ENCODE measurements at regions not wholly inside any gene's neighbourhood (a gene's known extent, or its start where the extent isn't known, plus 50 kb on each side); places are given as distances from the start of the nearest gene placed in this dataset.

- no peaks in the 10 kb centered on the region for H3K23me2 ChIP-seq (ENCODE audit: low read depth, low read length)
- H3K4me3 ChIP-seq (ENCODE audit: extremely low read depth in 1 of 4, insufficient read depth in 2 of 4, low read depth in 3 of 4, low read length in 4 of 4) = no peak overlapping the region
- H3K18ac ChIP-seq (ENCODE audit: extremely low read depth, low read length) = no peak overlapping the region
- FAIRE-seq (no peak), DNase-seq (ENCODE audit: low read depth in 1 of 2, low spot score in 2 of 2) (no peak)
- no peak overlapping the region for H4K5ac ChIP-seq (ENCODE audit: insufficient read length, low read depth, low read length)
- H2BK5ac ChIP-seq (ENCODE audit: low read depth, low read length) = no peak overlapping the region
- H4K91ac ChIP-seq (replicated peaks; ENCODE audit: insufficient read length, low read length) = no peak overlapping the region
- H3K14ac ChIP-seq (ENCODE audit: insufficient read length) = no peak overlapping the region
- no peak overlapping the region for H3K9ac ChIP-seq (replicated peaks in 1 of 4; ENCODE audit: extremely low read depth in 1 of 4, low read depth in 3 of 4, low read length in 3 of 4)
- H3K27ac ChIP-seq (ENCODE audit: low read depth, low read length) = no peak overlapping the region
- no peak overlapping the region for H3K56ac ChIP-seq (replicated peaks; ENCODE audit: insufficient read length, low read depth, low read length)
- H4K20me1 ChIP-seq (replicated peaks in 1 of 2; ENCODE audit: control insufficient read depth in 1 of 2, insufficient read depth in 2 of 2, low read length in 2 of 2) = no peaks in the 10 kb centered on the region
- no peak overlapping the region for H3K23ac ChIP-seq (ENCODE audit: insufficient read length)
- TF ChIP-seq USF2 (IDR thresholded peaks at IDR 0.05; ENCODE audit: low read length) (no peak), EP300 (IDR thresholded peaks at IDR 0.05; ENCODE audit: borderline replicate concordance in 1 of 2, low read depth in 2 of 2, low read length in 2 of 2) (no peak), RAD21 (IDR thresholded peaks at IDR 0.05 in 1 of 2, conservative IDR thresholded peaks at IDR 0.05 in 1 of 2; ENCODE audit: low read depth in 2 of 2, low read length in 2 of 2) (no peak), ASH2L (IDR thresholded peaks at IDR 0.05; ENCODE audit: low read length) (no peak), CREB1 (IDR thresholded peaks at IDR 0.05) (no peak), NANOG (IDR thresholded peaks at IDR 0.05; ENCODE audit: insufficient read depth, low read depth, low read length, poor library complexity, severe bottlenecking) (no peak), ZNF274 (IDR thresholded peaks at IDR 0.05; ENCODE audit: borderline replicate concordance, extremely low read depth, low read length) (no peak), TCF12 (IDR thresholded peaks at IDR 0.05; ENCODE audit: low read depth, low read length) (no peak), EZH2 (IDR thresholded peaks at IDR 0.05; ENCODE audit: low read depth, low read length, severe bottlenecking) (no peak), CTBP2 (IDR thresholded peaks at IDR 0.05; ENCODE audit: borderline replicate concordance, insufficient read depth, insufficient read length, low read length) (no peak), BRCA1 (IDR thresholded peaks at IDR 0.05; ENCODE audit: low read depth, low read length) (no peak)
- H3K4ac ChIP-seq (replicated peaks; ENCODE audit: insufficient read length, low read depth, low read length) = no peak overlapping the region
- ChIA-PET POLR2A (ENCODE audit: partially characterized antibody) (no interaction called here), CTCF (ENCODE audit: partially characterized antibody) (no interaction called here)
- H3K27me3 ChIP-seq (replicated peaks in 1 of 4; ENCODE audit: control insufficient read depth in 3 of 4, extremely low read depth in 1 of 4, insufficient read depth in 3 of 4, low read length in 3 of 4) = no peaks in the 10 kb centered on the region
- H3K79me1 ChIP-seq (ENCODE audit: low read depth, low read length) = no peaks in the 10 kb centered on the region
- H3K4me2 ChIP-seq (ENCODE audit: insufficient read depth in 1 of 2, low read depth in 2 of 2, low read length in 2 of 2) = no peak overlapping the region
- H2BK12ac ChIP-seq (ENCODE audit: low read depth, low read length) = no peak overlapping the region
- H2AK5ac ChIP-seq (ENCODE audit: low read depth, low read length) = no peak overlapping the region
- no peak overlapping the region for H2BK20ac ChIP-seq (ENCODE audit: low read length)
- no peaks in the 10 kb centered on the region for H3K79me2 ChIP-seq (ENCODE audit: control insufficient read depth in 1 of 2, insufficient read depth in 2 of 2, low read length in 2 of 2)
- H4K8ac ChIP-seq (ENCODE audit: extremely low read depth, insufficient read depth, low read length) = no peak overlapping the region
- H3K9me3 ChIP-seq (ENCODE audit: insufficient read depth in 2 of 2, low read depth in 1 of 2, low read length in 1 of 2) = no peaks in the 10 kb centered on the region
- H2AFZ ChIP-seq (ENCODE audit: low read length) = no peak overlapping the region
- no peaks in the 10 kb centered on the region for H3K4me1 ChIP-seq (replicated peaks in 1 of 4; ENCODE audit: control insufficient read depth in 3 of 4, insufficient read depth in 4 of 4, low read length in 3 of 4)
- H2BK15ac ChIP-seq (ENCODE audit: low read length) = no peak overlapping the region
- no peaks in the 10 kb centered on the region for H3K36me3 ChIP-seq (ENCODE audit: control insufficient read depth in 2 of 4, insufficient read depth in 4 of 4, low read length in 3 of 4)
- no peak overlapping the region for H2BK120ac ChIP-seq (replicated peaks; ENCODE audit: low read depth, low read length)
Measured at GRCh38 chr9:29906065-29906464, 2332.8 kb upstream of the C9orf72 start.
